CD4-positive, alpha-beta T cell (primary cell): ENCODE measurements at regions not wholly inside any gene's neighbourhood (a gene's known extent, or its start where the extent isn't known, plus 50 kb on each side); places are given as distances from the start of the nearest gene placed in this dataset.

Source experiments
- ATAC-seq: fragments of 200-7000 bp; cut with Tn5 transposase; one replicate; pipeline ENCODE4 v1.10.0; 2022; ENCODE audit warnings: mild to moderate bottlenecking; ENCODE audit not compliant: poor library complexity
- CTCF ChIA-PET: fragments of 350-600 bp; sonication (Branson Sonifier 250); formaldehyde crosslinking; loops from one replicate; lab custom pipeline; 2021; ENCODE audit warnings: antibody characterized with exemption, inconsistent platforms; lab: Charles Lee
- POLR2A ChIA-PET: fragments of 350-600 bp; sonication (Branson Sonifier 250); formaldehyde crosslinking; loops from one replicate; lab custom pipeline; 2021; ENCODE audit warnings: antibody characterized with exemption, inconsistent platforms; lab: Charles Lee
- DNase-seq, 14 experiments: peaks; one replicate each; pipeline ENCODE4 v3.0.0-alpha.2; 2013 to 2020; ENCODE audit warnings: mixed read lengths in 2 of 14
- H3K27ac ChIP-seq, 2 donors: one replicate each; pipeline versions ENCODE4 v1.5.1 to v1.7.0; 2013; ENCODE audit warnings: low read length in 2 of 2, low read depth in 1 of 2, mild to moderate bottlenecking in 1 of 2
- H3K27me3 ChIP-seq, 2 experiments: 1 replicate in 1 of 2; 2 replicates in 1 of 2; pipeline versions ENCODE4 v1.6.1 to v1.7.0; 2013; ENCODE audit warnings: low read length in 2 of 2, control low read depth in 1 of 2, mild to moderate bottlenecking in 1 of 2, moderate library complexity in 1 of 2; ENCODE audit not compliant: insufficient read depth in 2 of 2, control insufficient read depth in 1 of 2
- H3K36me3 ChIP-seq: one replicate; pipeline ENCODE4 v1.6.1; 2013; ENCODE audit warnings: low read length, control low read depth; ENCODE audit not compliant: insufficient read depth
- H3K4me1 ChIP-seq: one replicate; pipeline ENCODE4 v1.6.1; 2013; ENCODE audit warnings: low read length, control low read depth; ENCODE audit not compliant: insufficient read depth
- H3K4me3 ChIP-seq: one replicate; pipeline ENCODE4 v1.5.1; 2013; ENCODE audit warnings: mild to moderate bottlenecking, low read length, moderate library complexity
- H3K9me3 ChIP-seq, 2 experiments: 1 replicate in 1 of 2; 2 replicates in 1 of 2; pipeline versions ENCODE4 v1.6.1 to v1.7.0; 2013; ENCODE audit warnings: low read length in 2 of 2, mild to moderate bottlenecking in 2 of 2, control low read depth in 1 of 2, moderate library complexity in 1 of 2; ENCODE audit not compliant: control insufficient read depth in 1 of 2, insufficient read depth in 1 of 2
- H3K27ac Mint-ChIP-seq: one replicate; pipeline ENCODE4 v1.8.0; 2020; ENCODE audit warnings: mixed read lengths
- H3K27me3 Mint-ChIP-seq: one replicate; pipeline ENCODE4 v1.8.0; 2021; ENCODE audit warnings: mixed read lengths
- H3K36me3 Mint-ChIP-seq: one replicate; pipeline ENCODE4 v1.8.0; 2021; ENCODE audit warnings: low read depth, mixed read lengths
- H3K4me1 Mint-ChIP-seq: one replicate; pipeline ENCODE4 v1.8.0; 2021; ENCODE audit warnings: low read depth, mixed read lengths
- H3K4me3 Mint-ChIP-seq: one replicate; pipeline ENCODE4 v1.8.0; 2020; ENCODE audit warnings: mild to moderate bottlenecking, mixed read lengths
- H3K9me3 Mint-ChIP-seq: one replicate; pipeline ENCODE4 v1.8.0; 2020; ENCODE audit warnings: mixed read lengths
- CTCF ChIP-seq: fragments of 200-600 bp; IDR thresholded peaks from one replicate; pipeline ENCODE4 v1.8.0; 2022; ENCODE audit warnings: antibody characterized with exemption, mild to moderate bottlenecking
- intact Hi-C, 2 experiments: fragments of 100-400 bp; cut with DNase I in 1 of 2; cut with micrococcal nuclease in 1 of 2; formaldehyde crosslinking; loops; one replicate each; pipeline versions ENCODE4 v1.15.1 to v1.9.0; 2023 to 2025; cut with DNase I, micrococcal nuclease

- ATAC-seq, result no peak
- Histone ChIP-seq H3K9me3 (no peaks in the 10 kb centered on the region), H3K27ac (no peak overlapping the region), H3K4me1 (peaks cover 10% of the 10 kb centered on the region), H3K36me3 (no peaks in the 10 kb centered on the region), H3K27me3 (no peaks in the 10 kb centered on the region), H3K4me3 (no peak overlapping the region)
- intact Hi-C loops, result no loop called here
- no peak for DNase-seq
- no peaks in the 10 kb centered on the region for H3K36me3 Mint-ChIP-seq
- ChIA-PET CTCF (no interaction called here), POLR2A (no interaction called here)
- H3K27me3 Mint-ChIP-seq, result no peaks in the 10 kb centered on the region
- peaks cover 15% of the 10 kb centered on the region for H3K4me1 Mint-ChIP-seq
- H3K9me3 Mint-ChIP-seq, result no peaks in the 10 kb centered on the region
- TF ChIP-seq CTCF, result no peak
- no peak overlapping the region for H3K27ac Mint-ChIP-seq
- H3K4me3 Mint-ChIP-seq, result no peak overlapping the region
Measured at GRCh38 chr6:33878562-33878961, 74.8 kb upstream of the MLN start.

GRCh38 chr6:33877982-33878535, 74.3 kb upstream of the MLN start:
- Histone ChIP-seq H3K9me3 (no peaks in the 10 kb centered on the region), H3K36me3 (no peaks in the 10 kb centered on the region), H3K27me3 (no peaks in the 10 kb centered on the region), H3K4me3 (no peak overlapping the region), H3K27ac (no peak overlapping the region), H3K4me1 (peaks cover 10% of the 10 kb centered on the region)
- H3K27me3 Mint-ChIP-seq, result no peaks in the 10 kb centered on the region
- H3K27ac Mint-ChIP-seq, result no peak overlapping the region
- H3K4me3 Mint-ChIP-seq, result no peak overlapping the region
- no peak for ATAC-seq
- ChIA-PET POLR2A (no interaction called here), CTCF (interaction anchor here (1.4 kb wide), 1 partner anchor 107 kb away, joined by 3 read pairs; no protein-coding TSS in a partner anchor)
- no peaks in the 10 kb centered on the region for H3K9me3 Mint-ChIP-seq
- H3K36me3 Mint-ChIP-seq, result no peaks in the 10 kb centered on the region
- intact Hi-C loops, result no loop called here
- DNase-seq, result no peak
- TF ChIP-seq CTCF, result no peak
- H3K4me1 Mint-ChIP-seq, result peaks cover 15% of the 10 kb centered on the region

GRCh38 chr6:33875696-33876095, 71.9 kb upstream of the MLN start:
- ChIA-PET CTCF (no interaction called here), POLR2A (no interaction called here)
- Histone ChIP-seq H3K36me3 (no peaks in the 10 kb centered on the region), H3K4me1 (peaks cover 10% of the 10 kb centered on the region), H3K27me3 (no peaks in the 10 kb centered on the region), H3K9me3 (no peaks in the 10 kb centered on the region), H3K4me3 (no peak overlapping the region), H3K27ac (no peak overlapping the region)
- H3K36me3 Mint-ChIP-seq, result no peaks in the 10 kb centered on the region
- DNase-seq (no peak), ATAC-seq (no peak)
- intact Hi-C loops, result no loop called here
- H3K4me1 Mint-ChIP-seq, result peaks cover 15% of the 10 kb centered on the region
- H3K9me3 Mint-ChIP-seq, result no peaks in the 10 kb centered on the region
- H3K27ac Mint-ChIP-seq, result no peak overlapping the region
- H3K27me3 Mint-ChIP-seq, result no peaks in the 10 kb centered on the region
- H3K4me3 Mint-ChIP-seq, result no peak overlapping the region
- no peak for TF ChIP-seq CTCF
